HG03442 (cell line): ENCODE measurements at regions not wholly inside any gene's neighbourhood (a gene's known extent, or its start where the extent isn't known, plus 50 kb on each side); places are given as distances from the start of the nearest gene placed in this dataset.
"Not testable (repeated sequence)": the region's sequence is repeated elsewhere in the genome, so short reads cannot be mapped to it uniquely, and the experiment has no call there.

Experiments
- ATAC-seq: cut with Tn5 transposase; IDR thresholded peaks from one replicate; pipeline ENCODE4 v1.9.1; 2021; ENCODE audit warnings: mild to moderate bottlenecking, moderate library complexity; ENCODE audit not compliant: unreplicated experiment

DNA sequence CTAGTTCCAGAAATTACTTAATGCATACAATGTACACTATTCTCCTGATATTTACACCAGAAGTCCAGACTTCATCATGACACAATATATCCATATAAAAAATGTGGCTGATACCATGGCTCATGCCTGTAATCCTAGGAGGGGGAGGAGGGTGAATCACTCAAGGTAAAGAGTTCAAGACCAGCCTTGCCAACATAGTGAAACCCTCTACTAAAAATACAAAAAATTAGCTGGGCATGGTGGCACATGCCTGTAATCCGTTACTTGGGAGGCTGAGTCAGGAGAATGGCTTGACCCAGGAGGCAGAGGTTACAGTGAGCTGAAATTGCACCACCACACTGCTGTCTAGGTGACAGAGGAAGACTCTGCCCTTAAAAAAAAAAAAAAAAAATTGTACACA, 192.5 kb upstream of the HSFY2 start:
- ATAC-seq = no peak

GRCh38 chrY:18958846-18959245, 185.3 kb upstream of the HSFY2 start:
- ATAC-seq = no peak

- ATAC-seq = no peak
Measured at GRCh38 chrY:18951657-18952435, 178.3 kb upstream of the HSFY2 start.

DNA sequence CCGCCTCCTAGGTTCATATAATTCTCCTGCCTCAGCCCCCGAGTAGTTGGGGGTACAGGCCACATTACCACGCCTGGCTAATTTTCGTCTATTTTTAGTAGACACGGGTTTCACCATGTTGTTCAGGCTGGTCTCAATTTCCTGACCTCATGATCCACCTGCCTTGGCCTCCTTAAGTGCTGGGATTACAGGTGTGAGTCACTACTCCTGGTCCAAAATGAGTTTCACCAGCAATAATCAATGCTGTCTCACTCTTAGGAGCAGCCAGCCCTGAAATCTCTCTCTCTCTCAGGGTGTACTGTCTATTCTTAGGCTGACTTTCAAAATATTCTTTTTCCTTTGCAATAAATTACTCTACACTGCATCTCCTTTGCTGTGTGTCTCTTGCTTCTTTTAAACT, 177.5 kb upstream of the HSFY2 start:
- no peak for ATAC-seq

DNA sequence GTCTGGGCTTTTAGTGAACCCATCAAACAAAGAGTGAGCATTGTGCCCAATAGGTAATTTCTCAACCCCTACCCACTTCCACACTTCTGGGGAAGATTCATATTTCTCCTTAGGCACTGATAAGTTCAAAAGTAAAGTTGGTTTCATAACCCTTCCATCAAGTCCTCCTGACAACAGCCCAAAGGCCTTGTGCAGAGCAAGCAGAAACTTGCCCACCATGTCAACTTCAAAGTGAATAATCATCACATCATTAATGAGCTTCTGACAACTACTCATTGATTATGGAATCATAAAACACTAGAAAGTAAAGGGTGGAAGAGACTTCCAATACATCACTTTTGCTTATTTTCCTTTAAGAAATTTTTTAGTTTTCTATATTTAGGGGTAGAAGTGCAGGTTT, 163.3 kb upstream of the HSFY2 start:
- no peak for ATAC-seq

DNA sequence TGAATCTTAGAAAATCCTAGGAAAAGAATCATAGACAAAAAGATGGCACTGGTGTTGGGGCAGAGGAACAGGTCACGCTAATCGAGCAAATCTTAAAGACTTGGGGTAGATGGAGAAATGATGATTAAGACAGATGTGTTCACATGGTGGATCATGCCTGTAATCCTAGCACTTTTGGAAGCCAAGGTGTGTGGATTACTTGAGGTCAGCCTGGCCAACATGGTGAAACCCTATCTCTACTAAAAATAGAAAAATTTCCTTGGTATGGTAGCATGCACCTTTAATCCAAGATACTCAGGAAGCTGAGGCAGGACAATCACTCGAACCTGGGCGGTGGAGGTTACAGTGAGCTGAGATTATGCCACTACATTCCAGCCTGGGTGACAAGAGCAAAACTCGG, 145.7 kb upstream of the HSFY2 start:
- no peak for ATAC-seq

DNA sequence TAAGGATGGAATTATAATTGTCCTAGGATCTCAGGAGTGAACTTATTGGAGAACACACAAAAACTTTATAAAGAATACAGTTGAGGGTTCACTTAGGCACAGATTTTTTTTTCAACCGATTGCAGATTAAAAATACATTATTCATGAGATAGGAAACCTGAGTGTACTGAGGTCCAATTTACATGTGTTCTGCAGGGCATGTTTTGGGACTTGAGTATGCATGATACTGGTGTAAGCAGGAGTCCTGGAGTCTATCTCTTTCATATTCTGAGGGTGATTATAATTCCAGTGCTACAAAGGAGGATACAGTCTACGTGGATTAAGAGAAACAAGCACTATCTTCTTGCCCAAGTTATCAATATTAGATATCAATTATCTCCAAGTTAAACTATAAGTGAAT, 139.3 kb upstream of the HSFY2 start:
- ATAC-seq = no peak

GRCh38 chrY:18909846-18910245, 136.3 kb upstream of the HSFY2 start:
- ATAC-seq = no peak

- ATAC-seq = not testable (repeated sequence)
Measured at GRCh38 chrY:18906198-18906597, 132.7 kb upstream of the HSFY2 start.

GRCh38 chrY:18904296-18904695, 130.8 kb upstream of the HSFY2 start:
- no peak for ATAC-seq

GRCh38 chrY:18891994-18892393, 118.5 kb upstream of the HSFY2 start:
- no peak for ATAC-seq

GRCh38 chrY:18889548-18889947, 116.0 kb upstream of the HSFY2 start:
- ATAC-seq = no peak

- ATAC-seq = no peak
Measured at GRCh38 chrY:18884748-18885147, 111.2 kb upstream of the HSFY2 start.

DNA sequence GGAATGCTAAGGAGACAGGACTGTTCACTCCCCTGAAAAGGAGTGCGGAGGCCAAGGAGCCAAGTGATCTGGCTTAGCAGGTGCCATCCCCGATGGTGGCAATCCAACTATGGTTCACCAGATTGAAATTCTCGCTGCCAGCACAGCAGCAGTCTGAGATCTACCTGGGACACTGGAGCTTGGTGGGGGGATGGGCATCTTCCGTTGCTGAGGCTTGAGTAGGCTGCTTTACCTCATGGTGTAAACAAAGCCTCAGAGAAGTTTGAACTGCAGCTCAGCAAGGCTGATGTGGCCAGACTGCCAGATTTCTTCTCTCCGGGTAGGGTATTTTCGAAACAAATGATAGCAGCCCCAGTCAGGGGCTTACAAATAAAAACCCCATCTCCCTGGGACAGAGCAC, 95.6 kb upstream of the HSFY2 start:
- ATAC-seq = not testable (repeated sequence)

- not testable (repeated sequence) for ATAC-seq
Measured at GRCh38 chrY:18866887-18867551, 93.5 kb upstream of the HSFY2 start.

DNA sequence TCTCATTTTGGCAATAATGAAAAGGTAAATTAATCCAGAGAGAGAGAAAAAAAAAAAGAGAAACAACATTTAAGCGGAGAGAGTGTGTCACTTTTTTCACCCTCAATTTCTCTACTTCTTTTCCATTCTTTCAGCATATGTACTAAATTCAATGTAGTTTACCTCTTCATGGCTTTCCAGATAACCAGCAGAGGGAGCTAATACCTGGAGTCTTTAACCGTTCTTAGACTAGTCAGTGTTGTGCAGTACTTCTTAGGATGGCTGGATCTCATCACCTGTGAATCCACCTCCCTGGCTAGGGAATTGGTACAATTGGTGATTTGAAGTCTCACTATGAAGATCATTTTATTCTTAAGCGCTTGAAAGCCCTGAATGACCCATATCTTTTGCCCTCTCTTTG, 87.3 kb upstream of the HSFY2 start:
- ATAC-seq = not testable (repeated sequence)

- ATAC-seq = not testable (repeated sequence)
Measured at GRCh38 chrY:18858484-18859191, 85.1 kb upstream of the HSFY2 start.

DNA sequence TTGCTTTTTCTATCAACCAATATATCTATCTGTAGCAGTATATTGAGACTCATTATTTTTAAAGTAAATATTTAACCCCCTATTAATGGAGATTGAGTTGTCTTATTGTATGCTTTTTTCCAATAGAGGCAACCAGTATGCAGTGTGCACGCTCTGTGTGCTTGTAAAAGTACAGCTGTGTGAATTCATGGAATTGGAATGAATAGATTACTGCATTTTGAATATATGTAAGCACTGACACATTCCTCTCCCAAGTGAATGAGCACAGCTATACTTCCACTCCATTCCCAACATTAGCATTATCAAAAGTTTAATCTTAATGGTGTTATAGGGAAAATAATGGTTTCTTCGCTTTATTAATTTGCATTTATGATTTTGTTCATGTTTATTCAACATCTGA, 81.6 kb upstream of the HSFY2 start:
- ATAC-seq = not testable (repeated sequence)

DNA sequence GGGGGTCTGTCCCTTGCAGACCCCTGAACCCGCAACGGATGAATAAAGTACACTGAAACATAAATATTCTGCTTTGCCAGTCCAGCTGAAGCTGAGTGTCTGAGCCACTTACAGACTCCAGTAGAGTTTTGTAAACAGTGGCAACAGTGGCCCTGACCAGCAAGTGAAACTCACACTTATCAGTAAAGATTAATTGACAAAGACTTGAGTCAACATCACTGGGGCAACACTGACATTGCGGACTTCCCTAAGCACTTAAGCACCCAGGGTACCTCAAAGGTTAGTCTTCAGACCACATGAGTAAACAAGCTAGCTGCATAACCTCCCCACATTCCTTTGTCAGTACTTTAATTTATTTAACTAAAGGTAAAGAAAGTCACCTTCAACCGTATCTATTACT, 79.8 kb upstream of the HSFY2 start:
- not testable (repeated sequence) for ATAC-seq

GRCh38 chrY:18836643-18837042, 63.1 kb upstream of the HSFY2 start:
- ATAC-seq = not testable (repeated sequence)
